GM21825 (cell line): ENCODE measurements at regions not wholly inside any gene's neighbourhood (a gene's known extent, or its start where the extent isn't known, plus 50 kb on each side); places are given as distances from the start of the nearest gene placed in this dataset.

ENCODE experiments used
- ATAC-seq: cut with Tn5 transposase; IDR thresholded peaks from one replicate; pipeline ENCODE4 v1.9.1; 2021; ENCODE audit warnings: mild to moderate bottlenecking, moderate library complexity; ENCODE audit not compliant: unreplicated experiment

- no peak for ATAC-seq
Measured at GRCh38 chr1:185646202-185646683, 87.9 kb upstream of the HMCN1 start.

GRCh38 chr1:185645686-185646085 lies 88.5 kb upstream of the HMCN1 start:
- ATAC-seq = no peak

- ATAC-seq = no peak
Measured at GRCh38 chr1:185645162-185645640, 89.0 kb upstream of the HMCN1 start.

- ATAC-seq = no peak
Measured at GRCh38 chr1:185644531-185644930, 89.7 kb upstream of the HMCN1 start.

- ATAC-seq = peak; percentile 100
Measured at GRCh38 chr1:185636848-185637247, 97.3 kb upstream of the HMCN1 start.

GRCh38 chr1:185634704-185635103 lies 99.5 kb upstream of the HMCN1 start:
- no peak for ATAC-seq

- no peak for ATAC-seq
Measured at GRCh38 chr1:185632659-185633423, 101.3 kb upstream of the HMCN1 start.

GRCh38 chr1:185631843-185632242 lies 102.3 kb upstream of the HMCN1 start:
- no peak for ATAC-seq

GRCh38 chr1:185627761-185628501 lies 106.3 kb upstream of the HMCN1 start:
- ATAC-seq = no peak

GRCh38 chr1:185627171-185627570 lies 107.0 kb upstream of the HMCN1 start:
- no peak for ATAC-seq

GRCh38 chr1:185626344-185626743 lies 107.8 kb upstream of the HMCN1 start:
- no peak for ATAC-seq

GRCh38 chr1:185610954-185611353 lies 123.2 kb upstream of the HMCN1 start:
- ATAC-seq = no peak

GRCh38 chr1:185608177-185608576 lies 126.0 kb upstream of the HMCN1 start:
- ATAC-seq = no peak

- peak; percentile 69 for ATAC-seq
Measured at GRCh38 chr1:185603158-185603557, 131.0 kb upstream of the HMCN1 start.

GRCh38 chr1:185601189-185601588 lies 133.0 kb upstream of the HMCN1 start:
- no peak for ATAC-seq

- ATAC-seq = no peak
Measured at GRCh38 chr1:185600641-185601040, 133.6 kb upstream of the HMCN1 start.

GRCh38 chr1:185598332-185598731 lies 135.9 kb upstream of the HMCN1 start:
- no peak for ATAC-seq

- ATAC-seq = peak; percentile 78
Measured at GRCh38 chr1:185595835-185596667, 138.1 kb upstream of the HMCN1 start.

GRCh38 chr1:185594786-185595410 lies 139.3 kb upstream of the HMCN1 start:
- no peak for ATAC-seq

GRCh38 chr1:185593271-185593670 lies 140.9 kb upstream of the HMCN1 start:
- no peak for ATAC-seq

GRCh38 chr1:185585770-185586169 lies 148.4 kb upstream of the HMCN1 start:
- ATAC-seq = no peak
